ENCODE measurements at regions not wholly inside any gene's neighbourhood (a gene's known extent, or its start where the extent isn't known, plus 50 kb on each side); places are given as distances from the start of the nearest gene placed in this dataset.

DNA sequence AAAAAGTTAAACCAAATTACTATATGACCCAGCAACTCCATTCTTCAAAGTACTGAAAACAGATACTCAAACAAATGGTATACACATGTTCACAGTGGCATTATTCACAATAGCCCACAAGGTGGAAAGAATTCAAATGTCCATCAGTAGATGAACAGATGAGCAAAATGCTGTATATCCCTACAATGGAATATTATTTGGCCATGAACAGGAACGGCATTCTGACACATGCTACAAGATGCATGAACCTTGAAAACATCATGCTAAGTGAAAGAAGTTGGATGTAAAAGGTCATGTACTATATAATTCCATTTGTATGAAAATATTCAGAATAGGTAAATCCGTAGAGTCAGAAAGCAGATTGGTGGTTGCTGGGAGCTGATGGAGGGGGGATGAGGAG is 73.5 kb upstream of the XYLT1 start:
- no peaks in the 10 kb centered on the region for H3K4me1 Mint-ChIP-seq
- H3K36me3 Mint-ChIP-seq = no peaks in the 10 kb centered on the region
- H3K27me3 Mint-ChIP-seq = peaks cover 0 to 22% (median 8%) of the 10 kb centered on the region in 3 donors
- ATAC-seq (ENCODE audit: low read depth in 2 of 2) = no peak
- peaks cover 0 to 3% (median 0%) of the 10 kb centered on the region in 7 donors for H3K9me3 Mint-ChIP-seq
- DNase-seq = no peak
- no peak overlapping the region for H3K27ac Mint-ChIP-seq
- no peak overlapping the region for H3K4me3 Mint-ChIP-seq

DNA sequence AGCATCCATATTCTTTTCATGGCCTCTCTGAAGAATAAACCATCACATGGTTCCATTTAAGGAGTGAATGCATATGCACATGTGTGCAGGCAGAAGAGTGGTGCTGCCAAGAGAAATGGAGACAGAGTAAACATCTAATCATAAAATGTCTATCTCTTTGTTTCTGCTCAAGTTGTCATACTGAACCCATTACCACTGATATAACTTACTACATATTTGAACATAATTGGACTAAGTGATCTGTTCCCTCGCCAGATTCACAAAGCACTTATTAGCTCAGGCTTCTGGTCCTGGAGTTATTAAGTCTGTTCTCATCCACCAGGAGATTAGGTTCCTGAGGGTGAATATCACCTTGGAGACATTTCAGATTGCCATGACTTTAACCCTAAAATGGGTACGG is 72.3 kb upstream of the XYLT1 start:
- ATAC-seq (ENCODE audit: low read depth in 2 of 2) (no peak), DNase-seq (no peak)
- Mint-ChIP-seq H3K36me3 (no peaks in the 10 kb centered on the region), H3K27me3 (peaks cover 5 to 28% (median 11%) of the 10 kb centered on the region in 3 donors), H3K4me3 (no peak overlapping the region), H3K4me1 (no peaks in the 10 kb centered on the region), H3K27ac (no peak overlapping the region), H3K9me3 (peaks cover 0 to 3% (median 0%) of the 10 kb centered on the region in 7 donors)

GRCh38 chr16:17541324-17541723 is 70.6 kb upstream of the XYLT1 start:
- Mint-ChIP-seq H3K4me1 (no peaks in the 10 kb centered on the region), H3K36me3 (no peaks in the 10 kb centered on the region), H3K27me3 (peaks cover 9 to 41% (median 21%) of the 10 kb centered on the region in 3 donors), H3K27ac (no peak overlapping the region), H3K9me3 (peaks cover 0 to 3% (median 0%) of the 10 kb centered on the region in 7 donors), H3K4me3 (no peak overlapping the region)
- no peak for ATAC-seq (ENCODE audit: low read depth in 2 of 2)
- DNase-seq = no peak

DNA sequence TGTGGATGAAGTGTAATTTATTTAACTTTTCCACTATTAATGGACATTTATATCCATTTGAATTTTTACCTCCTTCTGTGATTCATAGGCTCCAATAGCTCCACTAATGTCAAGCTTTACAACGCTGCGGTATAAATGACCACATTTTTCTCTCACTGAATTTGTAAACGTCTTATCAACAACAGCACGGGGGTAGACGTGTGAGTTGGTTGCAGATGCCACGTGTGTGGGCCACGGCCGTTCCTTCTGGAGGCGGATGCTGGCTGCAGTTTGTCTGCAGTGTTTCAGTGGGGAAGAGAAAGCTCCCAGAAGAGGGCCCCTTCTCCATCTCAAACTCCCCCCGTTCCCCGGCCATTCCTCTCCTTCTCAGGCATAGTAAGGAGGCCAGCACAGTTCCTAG is 68.2 kb upstream of the XYLT1 start:
- DNase-seq = no peak
- H3K4me1 Mint-ChIP-seq = peaks cover 0 to 4% (median 0%) of the 10 kb centered on the region in 3 donors
- no peaks in the 10 kb centered on the region for H3K9me3 Mint-ChIP-seq
- H3K36me3 Mint-ChIP-seq = peaks cover 0 to 8% of the 10 kb centered on the region in 2 donors
- H3K4me3 Mint-ChIP-seq = no peak overlapping the region
- no peak for ATAC-seq (ENCODE audit: low read depth in 2 of 2)
- peaks cover 9 to 52% (median 30%) of the 10 kb centered on the region in 3 donors for H3K27me3 Mint-ChIP-seq
- no peak overlapping the region for H3K27ac Mint-ChIP-seq

DNA sequence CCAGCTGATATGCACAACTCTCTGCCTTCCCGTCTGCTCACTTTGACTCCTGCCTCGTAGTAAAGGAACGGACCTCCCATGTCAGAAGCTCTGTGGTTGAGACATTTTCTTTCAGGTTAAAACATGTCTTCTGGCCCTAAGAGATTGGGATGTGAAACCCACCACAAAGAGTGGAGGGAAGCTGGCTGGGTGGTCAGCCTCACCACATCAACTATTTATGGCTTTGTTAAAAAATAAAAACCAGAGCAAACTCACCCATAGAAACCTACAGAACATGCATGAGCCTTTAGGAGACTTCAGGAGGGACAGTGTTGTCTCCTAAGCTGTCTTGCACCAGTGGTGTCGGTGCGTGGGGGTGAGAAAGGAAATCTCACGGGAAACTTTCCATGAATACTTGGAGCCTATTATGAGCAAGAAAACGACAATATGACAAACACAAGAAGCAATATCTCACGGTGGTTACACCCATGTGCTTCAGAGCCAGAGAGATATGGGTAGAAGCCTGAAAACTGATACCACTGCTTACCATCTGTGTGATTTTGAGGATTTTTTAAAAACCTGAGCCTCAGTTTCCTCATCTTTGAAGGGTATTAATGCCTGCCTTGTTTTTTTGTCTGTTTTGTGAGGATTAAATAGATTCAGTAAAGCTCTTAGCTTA is 61.7 kb upstream of the XYLT1 start:
- Mint-ChIP-seq H3K27ac (peak overlapping the region in 2 of 6 donors; percentile 68 to 71), H3K9me3 (peaks cover 0 to 2% (median 0%) of the 10 kb centered on the region in 7 donors), H3K4me1 (peaks cover 18 to 28% (median 19%) of the 10 kb centered on the region in 3 donors), H3K36me3 (peaks cover 0 to 8% of the 10 kb centered on the region in 2 donors), H3K27me3 (peaks cover 0 to 18% (median 13%) of the 10 kb centered on the region in 3 donors), H3K4me3 (peak overlapping the region in 1 of 8 donors; percentile 64)
- DNase-seq = no peak
- ATAC-seq (ENCODE audit: low read depth in 2 of 2) = no peak

- H3K27me3 Mint-ChIP-seq = peaks cover 0 to 1% (median 0%) of the 10 kb centered on the region in 3 donors
- DNase-seq = peak; percentile 53
These were observed 59.4 kb upstream of the XYLT1 start for GRCh38 chr16:17529982-17530760.

GRCh38 chr16:17526956-17527937 is 56.5 kb upstream of the XYLT1 start:
- ATAC-seq (ENCODE audit: low read depth in 2 of 2) = peak; percentile 64 to 72
- peaks cover 0 to 2% (median 0%) of the 10 kb centered on the region in 7 donors for H3K9me3 Mint-ChIP-seq
- no peaks in the 10 kb centered on the region for H3K36me3 Mint-ChIP-seq
- peak overlapping the region in 4 of 6 donors; percentile 5 to 69 (median 34) for H3K27ac Mint-ChIP-seq
- peaks cover 22 to 38% (median 27%) of the 10 kb centered on the region in 3 donors for H3K4me1 Mint-ChIP-seq
- DNase-seq = peak; percentile 23
- peaks cover 0 to 2% (median 0%) of the 10 kb centered on the region in 3 donors for H3K27me3 Mint-ChIP-seq
- H3K4me3 Mint-ChIP-seq = peak overlapping the region in 1 of 8 donors; percentile 36

More at GRCh38 chr16:17529982-17530760, 59.4 kb upstream of the XYLT1 start:
- H3K36me3 Mint-ChIP-seq = no peaks in the 10 kb centered on the region
- H3K4me3 Mint-ChIP-seq = peak overlapping the region; percentile 50 to 94 (median 86)
- peak; percentile 73 to 87 for ATAC-seq (ENCODE audit: low read depth in 2 of 2)
- peaks cover 0 to 2% (median 0%) of the 10 kb centered on the region in 7 donors for H3K9me3 Mint-ChIP-seq
- peak overlapping the region in 5 of 6 donors; percentile 46 to 90 (median 88) for H3K27ac Mint-ChIP-seq
- peaks cover 22 to 42% (median 27%) of the 10 kb centered on the region in 3 donors for H3K4me1 Mint-ChIP-seq

GRCh38 chr16:17524656-17525055 is 53.9 kb upstream of the XYLT1 start:
- DNase-seq (no peak), ATAC-seq (ENCODE audit: low read depth in 2 of 2) (no peak)
- peaks cover 5 to 18% (median 6%) of the 10 kb centered on the region in 3 donors for H3K27me3 Mint-ChIP-seq
- H3K36me3 Mint-ChIP-seq = no peaks in the 10 kb centered on the region
- H3K9me3 Mint-ChIP-seq = peaks cover 0 to under 1% (median 0%) of the 10 kb centered on the region in 7 donors
- H3K27ac Mint-ChIP-seq = no peak overlapping the region
- H3K4me1 Mint-ChIP-seq = peaks cover 12 to 20% (median 15%) of the 10 kb centered on the region in 3 donors
- no peak overlapping the region for H3K4me3 Mint-ChIP-seq

DNA sequence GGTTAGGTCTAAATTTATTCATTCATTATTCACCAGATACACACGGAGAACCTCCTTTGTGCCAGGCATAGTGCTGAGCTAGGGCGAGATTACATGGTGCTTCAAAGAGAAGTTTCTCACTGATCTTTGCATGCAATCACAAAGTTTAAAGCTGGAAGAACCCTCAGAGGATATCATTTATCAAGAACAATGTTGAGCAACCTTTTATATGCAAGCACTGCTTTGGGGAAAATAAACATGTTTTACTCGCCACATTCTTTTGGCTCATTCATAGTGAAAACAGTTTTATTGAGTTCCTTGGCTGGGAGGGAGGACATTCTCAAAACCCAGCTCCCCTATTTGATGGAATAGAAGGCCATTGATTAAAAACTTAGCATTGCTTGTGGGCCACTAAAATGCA is 49.8 kb upstream of the XYLT1 start:
- Mint-ChIP-seq H3K4me1 (no peaks in the 10 kb centered on the region), H3K27me3 (peaks cover 11 to 35% (median 33%) of the 10 kb centered on the region in 3 donors), H3K27ac (no peak overlapping the region), H3K4me3 (no peak overlapping the region), H3K36me3 (no peaks in the 10 kb centered on the region), H3K9me3 (no peaks in the 10 kb centered on the region)
- no peak for ATAC-seq (ENCODE audit: low read depth in 2 of 2)
- DNase-seq = no peak
